Muscle of leg (tissue), 3 donors: ENCODE measurements at regions not wholly inside any gene's neighbourhood (a gene's known extent, or its start where the extent isn't known, plus 50 kb on each side); places are given as distances from the start of the nearest gene placed in this dataset.

Source experiments
- DNase-seq: peaks from one replicate; pipeline ENCODE4 v3.0.0; 2013
- H3K27ac ChIP-seq: one replicate; pipeline ENCODE4 v1.5.1; 2013; ENCODE audit warnings: mild to moderate bottlenecking, low read length, control low read depth
- H3K27me3 ChIP-seq: one replicate; pipeline ENCODE4 v1.6.1; 2013; ENCODE audit warnings: low read length; ENCODE audit not compliant: control insufficient read depth, insufficient read depth
- H3K36me3 ChIP-seq: one replicate; pipeline ENCODE4 v1.6.1; 2013; ENCODE audit warnings: low read length; ENCODE audit not compliant: control insufficient read depth, insufficient read depth
- H3K4me1 ChIP-seq: one replicate; pipeline ENCODE4 v1.6.1; 2013; ENCODE audit warnings: low read length; ENCODE audit not compliant: control insufficient read depth, insufficient read depth
- H3K4me3 ChIP-seq: one replicate; pipeline ENCODE4 v1.5.1; 2013; ENCODE audit warnings: low read length, control low read depth
- H3K9me3 ChIP-seq: replicated peaks from 2 replicates; pipeline ENCODE4 v1.6.1; 2013; ENCODE audit warnings: low read depth, low read length; ENCODE audit not compliant: control insufficient read depth
- WGBS: methylation state at CpG from one replicate; pipeline ENCODE4 v1.1.5; 2013; ENCODE audit warnings: missing lambda C conversion rate; ENCODE audit not compliant: insufficient coverage; 5-methylcytosine and 5-hydroxymethylcytosine counted together

- Histone ChIP-seq H3K27me3 (no peaks in the 10 kb centered on the region), H3K9me3 (no peaks in the 10 kb centered on the region), H3K27ac (peak overlapping the region; percentile 74), H3K36me3 (no peaks in the 10 kb centered on the region), H3K4me3 (no peak overlapping the region), H3K4me1 (peaks cover 13% of the 10 kb centered on the region)
- peak; percentile 72 for DNase-seq
- WGBS: 59% methylated on average over 6 of the region's 9 CpGs
Measured at GRCh38 chr11:106397787-106398501, 320.5 kb downstream of the AASDHPPT start.

GRCh38 chr11:106398502-106399075 is 321.1 kb downstream of the AASDHPPT start:
- no peaks in the 10 kb centered on the region for H3K27me3 ChIP-seq
- H3K4me1 ChIP-seq: peaks cover 13% of the 10 kb centered on the region
- peak overlapping the region; percentile 74 for H3K27ac ChIP-seq
- DNase-seq: peak; percentile 17
- 42% methylated on average over 1 of the region's 5 CpGs for WGBS
- no peak overlapping the region for H3K4me3 ChIP-seq
- H3K9me3 ChIP-seq: no peaks in the 10 kb centered on the region
- H3K36me3 ChIP-seq: no peaks in the 10 kb centered on the region

GRCh38 chr11:106399076-106399511 is 321.6 kb downstream of the AASDHPPT start:
- no CpG with 5 or more reads among the region's 3 CpGs for WGBS
- H3K4me3 ChIP-seq: no peak overlapping the region
- H3K27ac ChIP-seq: peak overlapping the region; percentile 74
- no peaks in the 10 kb centered on the region for H3K27me3 ChIP-seq
- peak; percentile 94 for DNase-seq
- peaks cover 13% of the 10 kb centered on the region for H3K4me1 ChIP-seq
- H3K36me3 ChIP-seq: no peaks in the 10 kb centered on the region
- H3K9me3 ChIP-seq: no peaks in the 10 kb centered on the region

- Histone ChIP-seq H3K36me3 (no peaks in the 10 kb centered on the region), H3K4me3 (no peak overlapping the region), H3K27ac (peak overlapping the region; percentile 71), H3K4me1 (peaks cover 13% of the 10 kb centered on the region), H3K27me3 (no peaks in the 10 kb centered on the region), H3K9me3 (no peaks in the 10 kb centered on the region)
- 11% methylated on average over 3 of the region's 4 CpGs for WGBS
- DNase-seq: no peak
Measured at GRCh38 chr11:106399624-106400023, 322.2 kb downstream of the AASDHPPT start.

GRCh38 chr11:106400949-106401570 is 323.6 kb downstream of the AASDHPPT start:
- peak; percentile 57 for DNase-seq
- Histone ChIP-seq H3K4me3 (no peak overlapping the region), H3K36me3 (no peaks in the 10 kb centered on the region), H3K27me3 (no peaks in the 10 kb centered on the region), H3K4me1 (peaks cover 13% of the 10 kb centered on the region), H3K9me3 (no peaks in the 10 kb centered on the region), H3K27ac (peak overlapping the region; percentile 44)
- WGBS: 80% methylated on average over 1 of the region's 5 CpGs

GRCh38 chr11:106403751-106404150 is 326.3 kb downstream of the AASDHPPT start:
- Histone ChIP-seq H3K4me3 (no peak overlapping the region), H3K9me3 (no peaks in the 10 kb centered on the region), H3K27ac (no peak overlapping the region), H3K36me3 (no peaks in the 10 kb centered on the region), H3K4me1 (peaks cover 7% of the 10 kb centered on the region), H3K27me3 (no peaks in the 10 kb centered on the region)
- no peak for DNase-seq
- WGBS: 88% methylated on average over 3 of the region's 9 CpGs

GRCh38 chr11:106409222-106409621 is 331.8 kb downstream of the AASDHPPT start:
- no peaks in the 10 kb centered on the region for H3K36me3 ChIP-seq

GRCh38 chr11:106409671-106410070 is 332.2 kb downstream of the AASDHPPT start:
- no peak overlapping the region for H3K4me3 ChIP-seq
- no peak for DNase-seq
- no CpG with 5 or more reads among the region's 2 CpGs for WGBS
- no peaks in the 10 kb centered on the region for H3K9me3 ChIP-seq
- no peaks in the 10 kb centered on the region for H3K36me3 ChIP-seq
- H3K27me3 ChIP-seq: no peaks in the 10 kb centered on the region
- H3K27ac ChIP-seq: no peak overlapping the region
- no peaks in the 10 kb centered on the region for H3K4me1 ChIP-seq

More at GRCh38 chr11:106409222-106409621, 331.8 kb downstream of the AASDHPPT start:
- Histone ChIP-seq H3K4me1 (no peaks in the 10 kb centered on the region), H3K27ac (no peak overlapping the region), H3K27me3 (no peaks in the 10 kb centered on the region), H3K9me3 (no peaks in the 10 kb centered on the region), H3K4me3 (no peak overlapping the region)
- DNase-seq: no peak

GRCh38 chr11:106410902-106411301 is 333.4 kb downstream of the AASDHPPT start:
- no peaks in the 10 kb centered on the region for H3K9me3 ChIP-seq
- WGBS: no CpG with 5 or more reads among the region's 1 CpG
- no peak overlapping the region for H3K27ac ChIP-seq
- H3K36me3 ChIP-seq: no peaks in the 10 kb centered on the region
- H3K27me3 ChIP-seq: no peaks in the 10 kb centered on the region
- H3K4me3 ChIP-seq: no peak overlapping the region
- H3K4me1 ChIP-seq: no peaks in the 10 kb centered on the region
- DNase-seq: no peak

GRCh38 chr11:106413222-106413621 is 335.8 kb downstream of the AASDHPPT start:
- no peaks in the 10 kb centered on the region for H3K36me3 ChIP-seq
- H3K27ac ChIP-seq: no peak overlapping the region
- no peak for DNase-seq
- no CpG with 5 or more reads among the region's 1 CpG for WGBS
- H3K4me3 ChIP-seq: no peak overlapping the region
- no peaks in the 10 kb centered on the region for H3K4me1 ChIP-seq
- no peaks in the 10 kb centered on the region for H3K9me3 ChIP-seq
- H3K27me3 ChIP-seq: no peaks in the 10 kb centered on the region
